Muscle of back (tissue), 3 donors: ENCODE measurements at regions not wholly inside any gene's neighbourhood (a gene's known extent, or its start where the extent isn't known, plus 50 kb on each side); places are given as distances from the start of the nearest gene placed in this dataset.
A peak's percentile ranks its signal among the peaks of the same experiment; 100 is the strongest.

Experiments
- DNase-seq, 3 donors: peaks; one replicate each; pipeline versions ENCODE4 v3.0.0 to v3.0.0-alpha.2; 2013

GRCh38 chr2:176468457-176469113 is 199.3 kb downstream of the MTX2 start:
- no peak for DNase-seq

- DNase-seq: no peak
Observed at GRCh38 chr2:176470713-176471112, 201.5 kb downstream of the MTX2 start.

- no peak for DNase-seq
Observed at GRCh38 chr2:176471949-176472348, 202.7 kb downstream of the MTX2 start.

- peak in 1 of 3 donors; percentile 69 for DNase-seq
Observed at GRCh38 chr2:176473177-176473576, 203.9 kb downstream of the MTX2 start.

- DNase-seq: no peak
Observed at GRCh38 chr2:176473851-176474250, 204.6 kb downstream of the MTX2 start.

GRCh38 chr2:176477336-176477735 is 208.1 kb downstream of the MTX2 start:
- no peak for DNase-seq

- DNase-seq: no peak
Observed at GRCh38 chr2:176479961-176480360, 210.7 kb downstream of the MTX2 start.

- DNase-seq: no peak
Observed at GRCh38 chr2:176482107-176482506, 212.9 kb downstream of the MTX2 start.

GRCh38 chr2:176483476-176483875 is 214.2 kb downstream of the MTX2 start:
- no peak for DNase-seq

- no peak for DNase-seq
Observed at GRCh38 chr2:176483901-176484568, 214.8 kb downstream of the MTX2 start.

- DNase-seq: peak in 1 of 3 donors; percentile 73
Observed at GRCh38 chr2:176484838-176485237, 215.6 kb downstream of the MTX2 start.

GRCh38 chr2:176488431-176488830 is 219.2 kb downstream of the MTX2 start:
- DNase-seq: peak in 1 of 3 donors; percentile 74

GRCh38 chr2:176490061-176490861 is 221.0 kb downstream of the MTX2 start:
- DNase-seq: peak; percentile 49 to 91 (median 63)

- DNase-seq: peak; percentile 80 to 98 (median 94)
Observed at GRCh38 chr2:176491172-176491904, 222.1 kb downstream of the MTX2 start.

GRCh38 chr2:176492583-176492982 is 223.3 kb downstream of the MTX2 start:
- no peak for DNase-seq

- no peak for DNase-seq
Observed at GRCh38 chr2:176493226-176493825, 224.1 kb downstream of the MTX2 start.

GRCh38 chr2:176493909-176494308 is 224.7 kb downstream of the MTX2 start:
- DNase-seq: no peak

- no peak for DNase-seq
Observed at GRCh38 chr2:176494949-176495353, 225.7 kb downstream of the MTX2 start.

- DNase-seq: no peak
Observed at GRCh38 chr2:176495826-176496225, 226.6 kb downstream of the MTX2 start.

- DNase-seq: peak in 1 of 3 donors; percentile 77
Observed at GRCh38 chr2:176496761-176497160, 227.5 kb downstream of the MTX2 start.

GRCh38 chr2:176500901-176501300 is 231.7 kb downstream of the MTX2 start:
- peak; percentile 58 to 82 (median 63) for DNase-seq

- no peak for DNase-seq
Observed at GRCh38 chr2:176501617-176502016, 232.4 kb downstream of the MTX2 start.
